ENCODE measurements at regions not wholly inside any gene's neighbourhood (a gene's known extent, or its start where the extent isn't known, plus 50 kb on each side); places are given as distances from the start of the nearest gene placed in this dataset.

- DNase-seq (ENCODE audit: low spot score): no peak
Measured at GRCh38 chr2:145360129-145360790, 840.3 kb upstream of the ZEB2 start.

- DNase-seq (ENCODE audit: low spot score): no peak
Measured at GRCh38 chr2:145359561-145359960, 839.6 kb upstream of the ZEB2 start.

- no peak for DNase-seq (ENCODE audit: low spot score)
Measured at GRCh38 chr2:145356056-145356455, 836.1 kb upstream of the ZEB2 start.

DNA sequence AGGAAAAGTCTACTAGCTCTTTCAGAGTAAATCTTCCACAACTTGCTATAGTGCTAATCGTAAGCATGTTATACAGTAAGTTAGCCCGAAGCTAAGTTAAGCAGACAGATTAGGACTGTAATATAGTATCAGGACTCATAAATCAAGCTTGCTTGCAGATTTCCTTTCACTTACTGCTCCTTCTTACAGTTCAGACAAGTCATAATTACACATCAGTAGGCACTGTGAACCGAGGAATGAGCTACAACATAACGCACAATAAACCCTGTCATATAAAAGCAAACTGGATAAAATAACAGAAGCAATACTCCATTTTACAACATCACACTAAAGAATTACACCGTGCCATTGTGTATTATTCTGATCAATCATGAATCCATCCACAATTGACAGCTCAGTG, 832.6 kb upstream of the ZEB2 start:
- no peak for DNase-seq (ENCODE audit: low spot score)

- DNase-seq (ENCODE audit: low spot score): no peak
Measured at GRCh38 chr2:145351864-145352425, 832.0 kb upstream of the ZEB2 start.

DNA sequence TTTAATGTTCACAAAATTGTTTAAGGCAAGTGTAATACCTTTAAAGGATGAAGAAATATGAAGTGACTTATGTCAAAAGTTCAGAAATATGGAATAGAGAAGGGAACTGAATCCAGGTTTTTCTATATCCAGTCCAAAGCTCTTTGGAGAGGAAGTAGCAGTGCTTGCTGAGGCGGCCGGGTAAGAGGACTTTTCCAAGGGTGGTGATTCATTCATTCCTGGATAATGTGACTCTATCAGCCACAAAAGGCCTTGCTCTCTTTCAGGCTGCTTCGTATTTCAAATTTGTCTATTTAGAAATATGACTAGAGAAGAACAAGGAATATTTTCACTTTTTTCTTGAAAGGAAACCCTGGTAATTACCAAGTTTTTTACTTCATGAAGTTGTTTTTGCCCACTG, 830.1 kb upstream of the ZEB2 start:
- DNase-seq (ENCODE audit: low spot score): no peak

- no peak for DNase-seq (ENCODE audit: low spot score)
Measured at GRCh38 chr2:145344076-145344724, 824.3 kb upstream of the ZEB2 start.

DNA sequence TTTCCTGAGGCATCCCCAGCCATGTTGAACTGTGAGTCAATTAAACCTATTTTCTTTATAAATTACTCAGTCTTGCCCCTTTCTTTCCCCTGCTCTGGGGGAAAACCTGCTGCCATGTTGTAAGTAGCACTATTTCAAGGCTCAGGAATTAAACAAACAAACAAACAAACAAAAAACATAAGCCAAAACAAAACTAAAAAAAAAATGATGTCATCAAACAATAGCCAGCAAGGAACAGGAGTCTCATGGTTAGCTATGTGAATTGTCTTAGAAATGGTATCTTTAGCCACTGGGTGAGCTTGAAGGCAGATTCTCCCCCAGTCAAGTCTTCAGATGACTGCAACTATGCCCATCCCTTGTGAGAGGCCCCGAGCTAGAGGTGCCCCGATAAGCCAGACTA, 823.4 kb upstream of the ZEB2 start:
- no peak for DNase-seq (ENCODE audit: low spot score)

DNA sequence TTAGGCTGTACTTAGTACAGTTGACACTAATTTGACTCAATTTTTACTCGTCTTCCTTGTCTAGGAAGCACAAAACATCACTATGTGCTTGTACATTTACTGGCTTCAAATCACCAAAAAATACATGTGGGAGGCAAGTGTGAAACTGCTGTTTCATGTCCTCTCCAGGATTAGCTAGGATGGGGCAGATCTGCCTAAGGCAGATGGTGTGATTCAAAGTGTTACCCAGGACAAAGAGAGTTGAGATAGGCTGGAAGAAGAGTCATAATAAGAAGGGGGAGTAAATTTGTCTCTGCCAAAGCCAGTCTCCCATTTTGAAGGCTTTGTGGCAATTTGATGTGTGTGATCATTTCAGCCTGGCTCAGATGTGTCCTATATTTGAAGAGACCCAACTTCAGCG, 821.6 kb upstream of the ZEB2 start:
- no peak for DNase-seq (ENCODE audit: low spot score)

DNA sequence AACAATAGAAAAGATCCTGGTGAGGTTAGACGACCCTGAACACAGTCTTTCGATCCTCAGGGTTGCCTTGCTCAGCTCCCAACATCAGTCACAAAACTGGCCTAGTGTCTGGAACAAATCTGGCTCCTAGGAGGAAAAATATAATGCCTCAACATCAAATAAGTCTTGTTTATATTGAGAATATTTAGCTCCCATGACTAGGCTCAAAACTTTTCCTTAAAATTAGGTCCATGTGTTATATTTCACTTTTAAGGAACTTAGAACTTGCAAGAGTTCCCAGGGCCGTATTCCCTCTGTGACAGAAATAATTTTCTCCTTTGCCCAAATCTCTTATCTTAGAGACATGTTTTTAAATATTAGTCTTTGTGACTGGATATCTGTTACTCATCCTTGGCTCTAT, 819.7 kb upstream of the ZEB2 start:
- DNase-seq (ENCODE audit: low spot score): no peak

DNA sequence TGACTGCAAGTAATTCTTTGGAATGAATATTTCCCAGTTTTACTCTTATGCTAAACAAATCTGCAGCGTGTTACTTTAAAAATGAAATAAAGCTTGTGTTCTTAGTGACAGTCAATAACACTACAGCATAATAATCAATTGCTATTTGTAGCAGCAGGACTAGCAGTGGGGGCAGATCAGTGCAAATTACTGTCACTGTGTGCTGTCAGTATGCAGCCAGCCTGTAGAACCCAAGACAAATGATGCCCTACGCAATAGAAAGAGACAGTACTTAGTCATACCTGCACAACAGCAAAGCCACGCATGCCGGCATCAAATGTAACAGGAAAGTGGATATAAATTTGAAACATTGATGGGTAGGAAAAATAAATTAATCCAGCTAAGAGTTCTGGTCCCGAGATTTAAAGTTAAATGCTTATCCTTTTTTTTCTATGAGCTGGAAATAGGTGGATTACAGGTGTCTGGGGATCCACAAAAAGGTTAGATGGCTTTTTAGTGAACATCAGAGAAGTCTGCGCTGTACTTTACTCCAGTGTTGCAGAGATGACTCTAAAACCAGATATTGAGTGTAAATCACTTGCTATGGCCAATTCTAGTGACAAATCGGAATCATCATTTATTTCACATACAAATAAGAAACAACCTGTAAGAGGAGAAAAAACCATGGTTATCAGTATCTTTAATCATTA, 812.4 kb upstream of the ZEB2 start:
- no peak for DNase-seq (ENCODE audit: low spot score)

DNA sequence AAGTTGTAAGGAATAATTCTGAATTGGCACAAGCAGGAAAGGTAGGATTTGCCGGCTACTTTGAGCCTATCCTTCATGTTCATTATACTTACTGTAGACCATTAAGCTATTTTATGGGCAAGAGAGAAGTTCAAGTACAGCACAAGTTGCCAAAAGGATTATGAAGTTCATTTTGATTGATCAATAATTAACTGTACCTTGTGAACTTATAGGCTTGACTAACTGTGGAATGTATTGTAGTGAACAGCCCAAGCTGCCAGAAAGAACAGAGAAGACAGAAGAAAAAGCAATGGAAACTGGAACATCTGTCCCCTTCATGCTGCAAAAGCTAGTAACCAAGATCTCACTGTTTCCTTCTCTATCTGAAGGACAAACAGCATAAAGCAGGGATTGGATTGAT, 810.1 kb upstream of the ZEB2 start:
- DNase-seq (ENCODE audit: low spot score): no peak

GRCh38 chr2:145325485-145325884, 805.6 kb upstream of the ZEB2 start:
- no peak for DNase-seq (ENCODE audit: low spot score)

DNA sequence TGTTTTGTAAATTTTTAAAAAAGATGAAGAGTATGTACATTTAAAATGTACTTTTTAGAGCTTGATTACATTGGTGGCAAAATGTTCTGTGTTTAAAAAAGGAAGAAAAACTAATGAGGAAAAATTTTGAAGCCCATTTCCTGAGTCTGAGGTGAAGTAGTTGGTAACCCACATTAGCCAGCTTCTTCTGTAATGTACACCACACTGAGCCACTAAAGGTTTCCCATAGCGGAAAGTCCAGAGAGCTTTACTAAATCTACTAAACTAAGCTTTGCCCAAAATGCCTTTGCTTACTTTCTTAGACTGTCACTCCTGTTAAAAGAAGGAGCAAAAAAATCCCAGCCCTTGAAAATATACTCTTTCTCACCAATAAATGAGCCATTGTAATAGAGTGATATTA, 804.8 kb upstream of the ZEB2 start:
- DNase-seq (ENCODE audit: low spot score): no peak

DNA sequence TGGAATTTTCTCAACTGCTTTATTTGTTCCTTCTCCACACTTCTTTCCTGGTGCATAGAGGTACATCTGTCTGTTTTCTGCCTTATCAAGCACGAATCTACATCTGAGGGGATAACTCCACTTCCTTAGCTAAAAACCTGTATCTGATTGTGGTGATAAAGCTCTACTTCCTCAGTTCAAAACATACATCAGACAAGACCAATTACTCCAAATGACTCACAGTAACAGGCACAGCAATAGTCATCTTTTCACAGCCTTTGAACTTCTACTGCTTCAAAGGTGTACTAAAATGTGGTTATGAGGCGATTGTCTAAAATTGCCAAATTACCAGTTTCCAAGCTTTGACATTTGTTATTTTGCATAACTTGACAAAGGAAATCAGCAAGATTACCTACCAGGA, 803.6 kb upstream of the ZEB2 start:
- peak; percentile 6 for DNase-seq (ENCODE audit: low spot score)

GRCh38 chr2:145321344-145321743, 801.4 kb upstream of the ZEB2 start:
- DNase-seq (ENCODE audit: low spot score): no peak

GRCh38 chr2:145316496-145316895, 796.6 kb upstream of the ZEB2 start:
- DNase-seq (ENCODE audit: low spot score): no peak

- DNase-seq (ENCODE audit: low spot score): no peak
Measured at GRCh38 chr2:145315053-145315452, 795.1 kb upstream of the ZEB2 start.

GRCh38 chr2:145314119-145314633, 794.3 kb upstream of the ZEB2 start:
- DNase-seq (ENCODE audit: low spot score): no peak

- no peak for DNase-seq (ENCODE audit: low spot score)
Measured at GRCh38 chr2:145305889-145306288, 786.0 kb upstream of the ZEB2 start.

DNA sequence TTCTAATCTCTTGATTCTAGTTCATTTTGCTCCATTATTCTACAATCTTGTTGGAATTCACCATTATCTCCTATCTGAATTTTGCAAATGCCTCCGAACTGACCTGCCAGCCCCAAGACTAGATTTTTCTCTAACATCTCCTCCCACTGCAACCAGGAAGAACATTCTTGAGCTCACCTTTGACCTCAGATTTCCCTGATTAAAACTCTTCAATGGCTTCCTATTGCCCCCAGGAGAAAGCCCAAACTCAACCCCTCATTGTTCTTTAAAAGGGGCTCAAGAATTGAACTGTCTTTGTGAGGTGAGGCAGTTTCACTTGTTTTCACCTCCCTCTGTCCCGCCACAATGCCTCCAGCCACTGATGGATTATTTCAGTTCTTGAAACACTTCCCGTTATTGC, 784.6 kb upstream of the ZEB2 start:
- no peak for DNase-seq (ENCODE audit: low spot score)

- no peak for DNase-seq (ENCODE audit: low spot score)
Measured at GRCh38 chr2:145303536-145303935, 783.6 kb upstream of the ZEB2 start.

DNA sequence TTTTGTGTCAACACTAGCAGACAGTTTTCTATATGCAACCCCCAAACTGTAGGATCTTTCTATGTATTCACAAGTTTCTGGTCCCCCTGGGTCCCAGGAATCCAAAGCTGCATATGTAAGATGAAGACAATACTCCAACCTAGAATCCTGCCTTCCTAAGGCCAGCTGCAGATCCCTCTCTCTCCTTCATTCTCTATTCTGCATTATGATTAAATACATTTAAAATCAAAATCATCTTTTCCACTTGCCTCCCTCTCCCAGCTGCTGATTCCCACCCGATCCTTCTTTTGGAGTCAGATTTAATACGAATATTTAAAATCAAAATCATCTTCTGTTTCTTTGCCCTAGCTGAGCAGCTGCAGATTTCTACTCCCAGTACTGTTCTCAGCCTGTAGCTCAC, 783.0 kb upstream of the ZEB2 start:
- DNase-seq (ENCODE audit: low spot score): no peak

All from SK-N-DZ (cell line).